LNCAP (cell line): ENCODE measurements at regions not wholly inside any gene's neighbourhood (a gene's known extent, or its start where the extent isn't known, plus 50 kb on each side); places are given as distances from the start of the nearest gene placed in this dataset.

Experiments used
- CTCF ChIP-seq: fragments of 450-650 bp; IDR thresholded peaks from 2 replicates; pipeline ENCODE4 v1.5.1; 2017; ENCODE audit warnings: mild to moderate bottlenecking

- no peak for TF ChIP-seq CTCF
These were observed 202.0 kb downstream of the AUH start for GRCh38 chr9:91159664-91160121.

GRCh38 chr9:91160181-91160580, 201.5 kb downstream of the AUH start:
- TF ChIP-seq CTCF = no peak

GRCh38 chr9:91160599-91161464, 200.9 kb downstream of the AUH start:
- no peak for TF ChIP-seq CTCF

GRCh38 chr9:91161465-91162300, 200.0 kb downstream of the AUH start:
- no peak for TF ChIP-seq CTCF

- no peak for TF ChIP-seq CTCF
These were observed 199.4 kb downstream of the AUH start for GRCh38 chr9:91162311-91162710.

- no peak for TF ChIP-seq CTCF
These were observed 198.8 kb downstream of the AUH start for GRCh38 chr9:91162784-91163443.

- no peak for TF ChIP-seq CTCF
These were observed 198.3 kb downstream of the AUH start for GRCh38 chr9:91163444-91163772.
